ENCODE measurements at regions not wholly inside any gene's neighbourhood (a gene's known extent, or its start where the extent isn't known, plus 50 kb on each side); places are given as distances from the start of the nearest gene placed in this dataset.

- DNase-seq (ENCODE audit: low spot score in 2 of 2) = no peak
- Histone ChIP-seq H3K36me3 (no peaks in the 10 kb centered on the region), H3K4me3 (no peak overlapping the region), H3K27me3 (no peaks in the 10 kb centered on the region), H3K9me3 (no peaks in the 10 kb centered on the region), H3K4me1 (no peaks in the 10 kb centered on the region), H3K27ac (no peak overlapping the region)
- no peak for TF ChIP-seq CTCF (IDR thresholded peaks at IDR 0.05)
- intact Hi-C loops (cut with DNase I) = no loop called here
Measured at GRCh38 chr5:57750891-57751290, 268.3 kb upstream of the ACTBL2 start.

GRCh38 chr5:57750282-57750681, 267.7 kb upstream of the ACTBL2 start:
- no peak for DNase-seq (ENCODE audit: low spot score in 2 of 2)
- intact Hi-C loops (cut with DNase I) = no loop called here
- no peaks in the 10 kb centered on the region for H3K9me3 ChIP-seq
- H3K4me1 ChIP-seq = no peaks in the 10 kb centered on the region
- H3K27ac ChIP-seq = no peak overlapping the region
- H3K27me3 ChIP-seq = no peaks in the 10 kb centered on the region
- no peak for TF ChIP-seq CTCF (IDR thresholded peaks at IDR 0.05)
- no peak overlapping the region for H3K4me3 ChIP-seq
- no peaks in the 10 kb centered on the region for H3K36me3 ChIP-seq

- no peak for DNase-seq (ENCODE audit: low spot score in 2 of 2)
- TF ChIP-seq CTCF (IDR thresholded peaks at IDR 0.05) = no peak
Measured at GRCh38 chr5:57749396-57749795, 266.8 kb upstream of the ACTBL2 start.

GRCh38 chr5:57745700-57746651, 263.4 kb upstream of the ACTBL2 start:
- DNase-seq (ENCODE audit: low spot score in 2 of 2) = no peak
- H3K4me3 ChIP-seq = no peak overlapping the region
- no peak overlapping the region for H3K27ac ChIP-seq
- no peaks in the 10 kb centered on the region for H3K36me3 ChIP-seq
- H3K27me3 ChIP-seq = no peaks in the 10 kb centered on the region
- H3K9me3 ChIP-seq = no peaks in the 10 kb centered on the region
- no peaks in the 10 kb centered on the region for H3K4me1 ChIP-seq
- no peak for TF ChIP-seq CTCF (IDR thresholded peaks at IDR 0.05)
- intact Hi-C loops (cut with DNase I) = no loop called here

More at GRCh38 chr5:57749396-57749795, 266.8 kb upstream of the ACTBL2 start:
- Histone ChIP-seq H3K9me3 (no peaks in the 10 kb centered on the region), H3K27me3 (no peaks in the 10 kb centered on the region), H3K4me3 (no peak overlapping the region), H3K27ac (no peak overlapping the region), H3K36me3 (no peaks in the 10 kb centered on the region), H3K4me1 (no peaks in the 10 kb centered on the region)
- intact Hi-C loops (cut with DNase I) = no loop called here

- no peaks in the 10 kb centered on the region for H3K27me3 ChIP-seq
- intact Hi-C loops (cut with DNase I) = no loop called here
- H3K9me3 ChIP-seq = no peaks in the 10 kb centered on the region
- no peak overlapping the region for H3K27ac ChIP-seq
- no peaks in the 10 kb centered on the region for H3K36me3 ChIP-seq
- no peak for TF ChIP-seq CTCF (IDR thresholded peaks at IDR 0.05)
- no peak overlapping the region for H3K4me3 ChIP-seq
- DNase-seq (ENCODE audit: low spot score in 2 of 2) = no peak
- H3K4me1 ChIP-seq = no peaks in the 10 kb centered on the region
Measured at GRCh38 chr5:57745029-57745428, 262.4 kb upstream of the ACTBL2 start.
